ENCODE measurements at regions not wholly inside any gene's neighbourhood (a gene's known extent, or its start where the extent isn't known, plus 50 kb on each side); places are given as distances from the start of the nearest gene placed in this dataset.

DNA sequence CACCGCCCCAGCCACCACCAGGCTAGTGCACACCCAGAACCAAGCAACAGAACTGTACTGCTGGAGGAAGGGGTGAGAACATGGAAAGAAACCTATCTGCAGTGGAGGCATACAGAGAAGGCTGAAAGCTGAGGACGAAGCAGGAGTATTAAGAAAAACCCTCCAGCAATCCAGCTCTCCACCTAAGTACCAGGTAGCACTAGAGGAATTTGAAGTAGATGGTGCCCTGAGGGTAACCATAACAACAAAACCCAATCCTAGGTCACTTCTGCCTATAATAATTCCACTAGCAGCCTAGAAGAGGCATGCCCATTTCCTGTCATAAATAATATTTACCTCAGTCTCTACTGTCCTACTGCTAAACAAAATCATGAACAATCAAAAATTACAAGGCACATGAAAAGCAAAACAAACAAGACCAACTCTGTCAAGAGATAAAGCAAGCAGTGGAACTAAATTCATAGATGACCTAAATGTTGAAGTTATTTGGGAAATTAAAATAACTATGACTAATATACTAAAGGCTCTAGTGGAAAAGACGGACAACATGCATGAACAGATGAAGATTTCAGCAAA, 51.1 kb downstream of the HYCC1 start:
- H3K9me1 ChIP-seq (ENCODE audit: control insufficient read depth, extremely low read depth, insufficient read depth, low read length) = no peaks in the 10 kb centered on the region
- no peak overlapping the region for H3K4me3 ChIP-seq (ENCODE audit: control insufficient read depth in 2 of 3, extremely low read depth in 1 of 3, insufficient read depth in 2 of 3, low read depth in 1 of 3, low read length in 3 of 3)
- H3K9me3 ChIP-seq (ENCODE audit: control insufficient read depth, low read depth, low read length) = no peaks in the 10 kb centered on the region
- no peak overlapping the region for H3K4me2 ChIP-seq (ENCODE audit: control insufficient read depth, extremely low read depth, insufficient read depth, low read depth, low read length)
- no peaks in the 10 kb centered on the region for H3K27me3 ChIP-seq (ENCODE audit: control insufficient read depth, extremely low read depth, insufficient read depth, low read length)
- no peak for FAIRE-seq
- no peaks in the 10 kb centered on the region for H4K20me1 ChIP-seq (ENCODE audit: control insufficient read depth, extremely low read depth, insufficient read depth, low read length)
- H2AFZ ChIP-seq (ENCODE audit: control insufficient read depth, low read length) = no peak overlapping the region
- no peaks in the 10 kb centered on the region for H3K4me1 ChIP-seq (ENCODE audit: control insufficient read depth, extremely low read depth, insufficient read depth, low read length)
- no peak for DNase-seq (ENCODE audit: low read depth, low spot score)
- TF ChIP-seq, protein P1, sequence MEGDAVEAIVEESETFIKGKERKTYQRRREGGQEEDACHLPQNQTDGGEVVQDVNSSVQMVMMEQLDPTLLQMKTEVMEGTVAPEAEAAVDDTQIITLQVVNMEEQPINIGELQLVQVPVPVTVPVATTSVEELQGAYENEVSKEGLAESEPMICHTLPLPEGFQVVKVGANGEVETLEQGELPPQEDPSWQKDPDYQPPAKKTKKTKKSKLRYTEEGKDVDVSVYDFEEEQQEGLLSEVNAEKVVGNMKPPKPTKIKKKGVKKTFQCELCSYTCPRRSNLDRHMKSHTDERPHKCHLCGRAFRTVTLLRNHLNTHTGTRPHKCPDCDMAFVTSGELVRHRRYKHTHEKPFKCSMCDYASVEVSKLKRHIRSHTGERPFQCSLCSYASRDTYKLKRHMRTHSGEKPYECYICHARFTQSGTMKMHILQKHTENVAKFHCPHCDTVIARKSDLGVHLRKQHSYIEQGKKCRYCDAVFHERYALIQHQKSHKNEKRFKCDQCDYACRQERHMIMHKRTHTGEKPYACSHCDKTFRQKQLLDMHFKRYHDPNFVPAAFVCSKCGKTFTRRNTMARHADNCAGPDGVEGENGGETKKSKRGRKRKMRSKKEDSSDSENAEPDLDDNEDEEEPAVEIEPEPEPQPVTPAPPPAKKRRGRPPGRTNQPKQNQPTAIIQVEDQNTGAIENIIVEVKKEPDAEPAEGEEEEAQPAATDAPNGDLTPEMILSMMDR (optimal IDR thresholded peaks at IDR 0.05 in 1 of 3, IDR thresholded peaks at IDR 0.05 in 1 of 3, conservative IDR thresholded peaks at IDR 0.05 in 1 of 3; ENCODE audit: extremely low read depth in 1 of 3, insufficient read depth in 2 of 3, low read length in 3 of 3) = no peak
- no peak for TF ChIP-seq EZH2 (IDR thresholded peaks at IDR 0.05; ENCODE audit: low read length)
- H3K79me2 ChIP-seq (ENCODE audit: control insufficient read depth, insufficient read depth, low read length) = no peaks in the 10 kb centered on the region
- H3K9ac ChIP-seq (ENCODE audit: control insufficient read depth, extremely low read depth, insufficient read depth, low read length) = no peak overlapping the region
- dilution Hi-C loops (cut with MboI; ENCODE audit: extremely low pct_ligation_motif_present, low sequenced_read_pairs) = no loop called here
- peaks cover 3 to 9% of the 10 kb centered on the region in 2 experiments for H3K36me3 ChIP-seq (ENCODE audit: control insufficient read depth in 2 of 2, extremely low read depth in 1 of 2, insufficient read depth in 2 of 2, low read length in 2 of 2)
- no peak overlapping the region for H3K27ac ChIP-seq (ENCODE audit: control insufficient read depth, insufficient read depth, low read length)

DNA sequence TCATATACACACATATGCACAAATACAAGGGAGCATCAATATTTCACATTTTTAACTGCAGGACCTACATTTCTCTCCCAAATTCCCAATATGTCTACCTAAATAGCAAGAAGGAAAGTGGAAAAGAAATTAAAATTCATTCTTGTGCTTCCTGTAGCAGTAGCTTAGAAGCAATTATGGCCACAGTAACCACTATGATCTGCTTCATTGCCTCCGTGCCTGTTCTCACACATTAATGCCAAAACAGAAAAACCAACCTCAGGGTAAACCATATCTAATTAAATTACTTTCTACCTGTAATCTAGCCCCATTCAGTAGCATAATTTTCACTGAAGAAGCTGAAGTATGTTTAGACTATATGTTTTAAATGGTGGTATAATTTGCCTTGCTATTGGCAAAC, 55.2 kb downstream of the HYCC1 start:
- Histone ChIP-seq H4K20me1 (ENCODE audit: control insufficient read depth, extremely low read depth, insufficient read depth, low read length) (no peaks in the 10 kb centered on the region), H3K27me3 (ENCODE audit: control insufficient read depth, extremely low read depth, insufficient read depth, low read length) (no peaks in the 10 kb centered on the region), H3K4me1 (ENCODE audit: control insufficient read depth, extremely low read depth, insufficient read depth, low read length) (no peaks in the 10 kb centered on the region), H3K4me2 (ENCODE audit: control insufficient read depth, extremely low read depth, insufficient read depth, low read depth, low read length) (no peak overlapping the region), H3K4me3 (ENCODE audit: control insufficient read depth in 2 of 3, extremely low read depth in 1 of 3, insufficient read depth in 2 of 3, low read depth in 1 of 3, low read length in 3 of 3) (no peak overlapping the region), H3K27ac (ENCODE audit: control insufficient read depth, insufficient read depth, low read length) (no peak overlapping the region), H3K9me1 (ENCODE audit: control insufficient read depth, extremely low read depth, insufficient read depth, low read length) (no peaks in the 10 kb centered on the region), H3K9ac (ENCODE audit: control insufficient read depth, extremely low read depth, insufficient read depth, low read length) (no peak overlapping the region), H3K36me3 (ENCODE audit: control insufficient read depth in 2 of 2, extremely low read depth in 1 of 2, insufficient read depth in 2 of 2, low read length in 2 of 2) (peaks cover 3 to 10% of the 10 kb centered on the region in 2 experiments), H3K9me3 (ENCODE audit: control insufficient read depth, low read depth, low read length) (no peaks in the 10 kb centered on the region), H2AFZ (ENCODE audit: control insufficient read depth, low read length) (no peak overlapping the region), H3K79me2 (ENCODE audit: control insufficient read depth, insufficient read depth, low read length) (no peaks in the 10 kb centered on the region)
- no peak for FAIRE-seq
- no peak for DNase-seq (ENCODE audit: low read depth, low spot score)
- TF ChIP-seq, protein P1 (optimal IDR thresholded peaks at IDR 0.05 in 1 of 3, IDR thresholded peaks at IDR 0.05 in 1 of 3, conservative IDR thresholded peaks at IDR 0.05 in 1 of 3; ENCODE audit: extremely low read depth in 1 of 3, insufficient read depth in 2 of 3, low read length in 3 of 3) = no peak
- no peak for TF ChIP-seq EZH2 (IDR thresholded peaks at IDR 0.05; ENCODE audit: low read length)
- dilution Hi-C loops (cut with MboI; ENCODE audit: extremely low pct_ligation_motif_present, low sequenced_read_pairs) = no loop called here
